ENCODE measurements at regions not wholly inside any gene's neighbourhood (a gene's known extent, or its start where the extent isn't known, plus 50 kb on each side); places are given as distances from the start of the nearest gene placed in this dataset.

DNA sequence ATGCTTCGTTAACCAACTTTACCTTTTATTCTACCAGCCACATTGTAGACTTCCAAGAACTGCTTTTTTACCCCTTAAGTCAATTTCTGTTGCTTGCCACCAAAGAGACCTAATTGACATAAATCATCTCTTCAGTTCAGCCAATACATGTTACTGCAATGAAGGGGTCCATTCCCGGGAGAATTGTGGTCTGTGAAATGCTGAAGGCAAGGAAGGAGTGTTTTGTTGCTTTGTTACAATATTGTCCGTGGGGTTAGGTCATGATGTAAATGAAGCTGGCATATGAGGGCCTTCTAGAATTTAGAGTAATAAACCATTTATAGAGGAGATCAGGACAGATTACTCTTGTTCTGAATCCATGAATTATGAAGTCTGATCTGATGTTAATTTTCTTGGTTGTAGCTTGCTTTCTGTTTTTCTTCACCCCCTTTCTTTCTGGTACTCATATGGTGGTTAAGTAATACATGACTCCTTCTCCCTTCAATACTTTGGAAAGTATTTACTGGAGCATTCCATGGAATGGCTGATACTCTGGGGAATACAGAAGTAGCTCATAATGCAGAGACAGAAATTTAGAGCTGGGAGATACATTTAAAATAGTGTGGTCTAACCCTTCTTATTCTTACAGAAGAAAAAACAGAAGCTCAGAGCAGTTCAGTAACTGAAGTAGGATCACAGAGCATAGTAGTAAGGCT is 297.0 kb upstream of the CLINT1 start:
- TF ChIP-seq, protein P1, sequence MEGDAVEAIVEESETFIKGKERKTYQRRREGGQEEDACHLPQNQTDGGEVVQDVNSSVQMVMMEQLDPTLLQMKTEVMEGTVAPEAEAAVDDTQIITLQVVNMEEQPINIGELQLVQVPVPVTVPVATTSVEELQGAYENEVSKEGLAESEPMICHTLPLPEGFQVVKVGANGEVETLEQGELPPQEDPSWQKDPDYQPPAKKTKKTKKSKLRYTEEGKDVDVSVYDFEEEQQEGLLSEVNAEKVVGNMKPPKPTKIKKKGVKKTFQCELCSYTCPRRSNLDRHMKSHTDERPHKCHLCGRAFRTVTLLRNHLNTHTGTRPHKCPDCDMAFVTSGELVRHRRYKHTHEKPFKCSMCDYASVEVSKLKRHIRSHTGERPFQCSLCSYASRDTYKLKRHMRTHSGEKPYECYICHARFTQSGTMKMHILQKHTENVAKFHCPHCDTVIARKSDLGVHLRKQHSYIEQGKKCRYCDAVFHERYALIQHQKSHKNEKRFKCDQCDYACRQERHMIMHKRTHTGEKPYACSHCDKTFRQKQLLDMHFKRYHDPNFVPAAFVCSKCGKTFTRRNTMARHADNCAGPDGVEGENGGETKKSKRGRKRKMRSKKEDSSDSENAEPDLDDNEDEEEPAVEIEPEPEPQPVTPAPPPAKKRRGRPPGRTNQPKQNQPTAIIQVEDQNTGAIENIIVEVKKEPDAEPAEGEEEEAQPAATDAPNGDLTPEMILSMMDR (conservative IDR thresholded peaks at IDR 0.05 in 1 of 2, IDR thresholded peaks at IDR 0.05 in 1 of 2; ENCODE audit: low read depth in 1 of 2, low read length in 2 of 2): no peak
- TF ChIP-seq EZH2 (IDR thresholded peaks at IDR 0.05; ENCODE audit: low read length, missing control alignments): no peak
